ENCODE measurements at regions not wholly inside any gene's neighbourhood (a gene's known extent, or its start where the extent isn't known, plus 50 kb on each side); places are given as distances from the start of the nearest gene placed in this dataset.

DNA sequence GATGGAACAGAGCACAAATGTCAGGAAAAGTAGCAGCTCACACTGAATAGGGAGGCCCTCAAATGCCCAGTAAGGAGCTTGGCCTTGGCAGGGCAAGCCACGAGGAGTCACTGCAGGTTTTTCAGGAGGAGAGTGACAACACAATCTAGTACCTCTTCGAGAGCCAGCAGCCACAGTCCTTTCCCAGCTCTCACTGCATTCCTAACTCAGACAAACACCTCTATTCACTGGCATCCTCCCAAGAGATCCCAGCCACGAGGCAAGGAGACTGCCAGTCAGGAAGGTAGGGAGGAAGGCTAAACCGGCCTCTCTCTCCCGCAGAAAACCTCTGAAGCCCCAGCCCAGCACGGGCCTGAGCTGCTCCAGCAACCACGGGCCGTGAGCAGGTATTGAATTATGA is 146.0 kb upstream of the SMAD3 start:
- Histone ChIP-seq H3K27me3 (replicated peaks in 1 of 4; ENCODE audit: control insufficient read depth in 3 of 4, extremely low read depth in 1 of 4, insufficient read depth in 3 of 4, low read length in 3 of 4) (no peaks in the 10 kb centered on the region; a peak in 1 of 7 replicates), H3K14ac (ENCODE audit: insufficient read length) (no peak overlapping the region), H3K79me2 (ENCODE audit: control insufficient read depth in 1 of 2, insufficient read depth in 2 of 2, low read length in 2 of 2) (no peaks in the 10 kb centered on the region), H3K9me3 (ENCODE audit: insufficient read depth in 2 of 2, low read depth in 1 of 2, low read length in 1 of 2) (peaks cover 0 to 5% of the 10 kb centered on the region in 2 experiments; a peak in 1 of 4 replicates), H3K4ac (replicated peaks; ENCODE audit: insufficient read length, low read depth, low read length) (no peak overlapping the region), H2BK12ac (ENCODE audit: low read depth, low read length) (no peak overlapping the region), H2BK120ac (replicated peaks; ENCODE audit: low read depth, low read length) (no peak overlapping the region), H3K4me3 (ENCODE audit: extremely low read depth in 1 of 4, insufficient read depth in 2 of 4, low read depth in 3 of 4, low read length in 4 of 4) (no peak overlapping the region), H4K91ac (replicated peaks; ENCODE audit: insufficient read length, low read length) (no peak overlapping the region), H3K79me1 (ENCODE audit: low read depth, low read length) (no peaks in the 10 kb centered on the region), H4K20me1 (replicated peaks in 1 of 2; ENCODE audit: control insufficient read depth in 1 of 2, insufficient read depth in 2 of 2, low read length in 2 of 2) (no peaks in the 10 kb centered on the region), H2BK20ac (ENCODE audit: low read length) (no peak overlapping the region), H4K8ac (ENCODE audit: extremely low read depth, insufficient read depth, low read length) (no peak overlapping the region), H2AFZ (ENCODE audit: low read length) (no peak overlapping the region), H3K27ac (ENCODE audit: low read depth, low read length) (no peak overlapping the region), H2BK15ac (ENCODE audit: low read length) (no peak overlapping the region), H3K18ac (ENCODE audit: extremely low read depth, low read length) (no peak overlapping the region), H3K23me2 (ENCODE audit: low read depth, low read length) (no peaks in the 10 kb centered on the region), H3K9ac (replicated peaks in 1 of 4; ENCODE audit: extremely low read depth in 1 of 4, low read depth in 3 of 4, low read length in 3 of 4) (no peak overlapping the region), H3K56ac (replicated peaks; ENCODE audit: insufficient read length, low read depth, low read length) (no peak overlapping the region), H2BK5ac (ENCODE audit: low read depth, low read length) (no peak overlapping the region), H3K4me1 (replicated peaks in 1 of 4; ENCODE audit: control insufficient read depth in 3 of 4, insufficient read depth in 4 of 4, low read length in 3 of 4) (no peaks in the 10 kb centered on the region; a peak in 1 of 7 replicates), H3K4me2 (ENCODE audit: insufficient read depth in 1 of 2, low read depth in 2 of 2, low read length in 2 of 2) (no peak overlapping the region), H2AK5ac (ENCODE audit: low read depth, low read length) (no peak overlapping the region), H3K23ac (ENCODE audit: insufficient read length) (no peak overlapping the region), H4K5ac (ENCODE audit: insufficient read length, low read depth, low read length) (no peak overlapping the region), H3K36me3 (ENCODE audit: control insufficient read depth in 2 of 4, insufficient read depth in 4 of 4, low read length in 3 of 4) (no peaks in the 10 kb centered on the region)
- ChIA-PET POLR2A (ENCODE audit: partially characterized antibody) (no interaction called here), CTCF (ENCODE audit: partially characterized antibody) (interaction anchor here (1.0 to 18.1 kb wide), 10 partner anchors 11 to 331 kb away, joined by 3 to 255 read pairs (median 4); no protein-coding TSS in a partner anchor)
- 78% methylated on average over 8 of the region's 8 CpGs; no CpG with 5 or more reads in 1 of the 2 experiments for WGBS, 2 experiments (ENCODE audit: extremely low coverage in 1 of 2, insufficient coverage in 1 of 2, insufficient read length in 1 of 2, insufficient replicate concordance in 2 of 2, low coverage in 1 of 2, low lambda C conversion rate in 2 of 2, missing lambda C conversion rate in 1 of 2)
- FAIRE-seq (no peak), DNase-seq (ENCODE audit: low read depth in 1 of 2, low spot score in 2 of 2) (no peak)
- TF ChIP-seq CBX8 (IDR thresholded peaks at IDR 0.05; ENCODE audit: borderline replicate concordance, low read depth, low read length) (no peak), EZH2 (IDR thresholded peaks at IDR 0.05; ENCODE audit: low read depth, low read length, severe bottlenecking) (no peak), BACH1 (IDR thresholded peaks at IDR 0.05; ENCODE audit: low read length) (no peak), CREB1 (IDR thresholded peaks at IDR 0.05) (no peak)
